Hematopoietic multipotent progenitor cell (in vitro differentiated cells): ENCODE measurements at regions not wholly inside any gene's neighbourhood (a gene's known extent, or its start where the extent isn't known, plus 50 kb on each side); places are given as distances from the start of the nearest gene placed in this dataset.
A peak's percentile ranks its signal among the peaks of the same experiment; 100 is the strongest.

Experiments used
- DNase-seq, 3 donors: peaks; one replicate each; pipeline ENCODE4 v3.0.0-alpha.2; 2011 to 2015; ENCODE audit warnings: low read depth in 2 of 3, low spot score in 2 of 3

- DNase-seq = no peak
Measured at GRCh38 chr18:34631093-34631966, 78.8 kb upstream of the DTNA start.

DNA sequence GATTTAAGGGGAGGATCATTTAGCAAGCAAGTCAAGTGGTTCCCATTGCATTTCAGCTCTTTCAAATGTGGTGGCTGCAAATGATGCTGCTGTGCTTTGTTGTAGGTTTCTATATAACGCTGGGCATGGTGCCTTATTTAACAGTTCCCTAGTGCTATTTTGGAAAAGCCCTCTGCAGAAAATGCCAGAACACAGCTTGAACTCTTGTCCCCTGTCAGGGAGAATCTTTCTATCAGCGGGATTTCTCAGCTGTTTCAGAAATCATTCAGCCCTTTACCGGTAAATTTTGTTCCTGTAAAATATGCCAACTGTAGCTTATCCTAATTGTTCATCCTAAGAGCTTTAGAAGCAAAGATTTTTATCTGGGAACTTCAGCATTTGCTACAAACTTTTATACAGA is 77.8 kb upstream of the DTNA start:
- no peak for DNase-seq

DNA sequence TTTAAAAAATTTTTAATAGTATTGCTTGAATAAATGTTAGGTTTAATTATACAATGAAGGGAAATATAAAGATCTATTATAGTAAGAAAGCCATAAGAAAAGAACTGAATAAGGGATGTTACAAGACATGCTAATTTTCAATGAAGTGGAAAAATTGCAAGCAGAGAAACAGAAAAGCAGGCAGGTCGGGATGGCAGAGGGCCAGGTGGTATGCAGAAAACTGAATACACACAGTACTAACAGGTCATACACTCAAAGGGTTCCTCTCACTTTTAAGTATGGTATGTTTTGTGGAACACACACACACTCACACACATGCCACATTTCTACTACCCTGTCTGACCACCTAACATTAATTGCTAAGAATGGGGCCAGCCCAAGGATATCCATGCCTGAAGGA is 76.7 kb upstream of the DTNA start:
- no peak for DNase-seq

DNA sequence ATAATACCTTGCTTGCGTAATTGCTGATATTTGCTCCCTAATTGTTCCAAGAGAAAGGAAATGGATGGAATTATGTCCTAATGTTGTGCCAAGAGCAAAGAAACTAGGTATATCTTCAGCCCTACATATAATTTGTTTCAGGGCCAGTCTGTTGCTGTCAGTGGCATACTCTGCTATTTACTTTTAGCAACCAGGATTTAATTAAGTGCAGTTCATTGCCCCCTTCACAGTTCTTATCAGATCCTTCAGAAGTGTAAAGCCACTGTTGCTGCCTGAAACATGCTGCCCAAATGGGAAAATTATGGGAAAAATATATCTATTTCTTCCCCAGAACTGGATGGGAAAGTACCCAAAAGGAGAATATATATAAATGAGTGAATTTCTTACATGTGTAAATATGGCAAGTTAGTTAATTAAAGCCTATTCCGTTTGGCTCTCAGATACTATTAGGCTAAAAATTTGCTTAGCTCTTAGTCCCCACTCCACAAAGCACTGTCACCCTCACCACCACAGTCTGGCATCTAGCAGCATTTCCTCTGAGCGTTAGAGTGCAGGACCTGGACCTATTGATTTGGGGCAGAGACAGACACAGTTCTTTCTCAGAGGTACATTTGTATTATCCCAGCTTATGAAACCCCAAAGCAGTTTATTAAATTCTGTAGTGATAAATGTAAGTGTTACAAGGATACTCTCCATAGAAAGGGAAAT is 72.8 kb upstream of the DTNA start:
- no peak for DNase-seq

DNA sequence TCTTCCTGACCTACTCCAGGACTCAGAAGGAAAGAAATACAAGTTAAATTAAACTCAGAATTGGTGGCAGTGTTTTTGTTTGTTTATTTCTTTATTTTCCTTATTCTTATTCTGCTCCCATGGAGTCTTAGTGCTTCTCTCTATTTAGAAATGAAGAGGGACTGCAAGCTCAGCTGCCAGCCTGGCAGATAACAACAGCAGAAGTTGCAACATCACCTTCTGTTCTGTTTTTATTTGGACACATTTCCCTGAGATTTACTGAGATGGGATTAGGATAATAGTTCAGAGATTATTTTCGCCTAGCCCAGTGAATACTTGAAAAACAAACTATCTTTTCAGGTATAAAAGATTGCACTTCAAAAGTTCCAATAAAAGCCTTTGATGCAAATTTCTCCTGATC is 70.4 kb upstream of the DTNA start:
- DNase-seq = no peak

GRCh38 chr18:34640276-34640675 is 69.8 kb upstream of the DTNA start:
- DNase-seq = no peak

DNA sequence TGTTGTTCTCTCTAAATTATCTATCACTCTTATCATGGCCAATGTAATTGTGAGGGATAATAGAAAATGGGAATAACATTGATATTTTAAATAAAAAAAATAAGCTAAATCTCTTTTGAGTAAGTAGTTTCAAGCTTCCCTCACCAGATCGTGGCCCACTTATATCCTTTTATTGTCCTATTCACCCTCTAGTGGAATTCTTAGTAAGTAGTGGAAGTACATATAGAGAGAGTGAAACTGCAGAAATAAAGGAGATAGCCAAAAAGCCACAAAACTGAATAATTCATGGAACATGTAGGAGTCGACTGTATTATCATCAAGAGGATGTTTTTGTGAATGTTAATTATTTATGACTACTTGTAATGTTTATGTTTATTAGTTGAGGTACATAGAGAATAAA is 66.1 kb upstream of the DTNA start:
- no peak for DNase-seq

- DNase-seq = no peak
Measured at GRCh38 chr18:34647251-34647650, 62.8 kb upstream of the DTNA start.

DNA sequence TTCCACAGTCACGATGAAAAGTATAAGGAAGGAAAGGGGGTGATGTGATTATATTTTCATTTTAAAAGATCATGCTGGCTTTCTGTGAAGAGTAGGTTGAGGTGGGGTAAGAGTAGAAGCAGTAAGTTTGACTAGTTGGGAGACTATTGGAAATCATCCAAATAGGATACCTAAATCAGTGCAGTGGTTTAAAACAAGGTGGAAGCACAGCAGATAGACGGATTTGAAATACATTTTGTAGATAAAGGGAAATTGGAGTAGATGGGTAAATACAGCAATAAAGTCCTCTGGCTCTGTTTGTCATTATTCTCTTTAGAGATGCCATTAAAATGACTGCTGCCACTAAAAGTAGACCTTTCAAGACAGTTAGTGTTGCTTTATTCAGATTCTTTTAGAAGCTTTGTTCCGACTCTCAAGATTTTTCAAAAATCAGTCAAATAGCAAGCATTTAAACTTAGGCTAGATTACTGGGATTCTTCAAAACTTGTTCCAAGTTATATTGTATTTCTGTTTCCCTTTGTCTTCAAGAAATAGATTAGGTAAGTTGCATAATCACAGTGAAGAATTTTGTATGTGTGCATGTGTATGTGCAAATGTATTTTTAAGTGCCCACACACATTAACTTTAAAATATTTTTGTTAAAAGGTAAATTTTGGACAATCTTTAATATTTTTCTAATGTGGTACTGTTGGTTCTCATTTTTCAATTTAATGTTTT is 61.7 kb upstream of the DTNA start:
- DNase-seq = no peak

- no peak for DNase-seq
Measured at GRCh38 chr18:34649080-34649479, 61.0 kb upstream of the DTNA start.

DNA sequence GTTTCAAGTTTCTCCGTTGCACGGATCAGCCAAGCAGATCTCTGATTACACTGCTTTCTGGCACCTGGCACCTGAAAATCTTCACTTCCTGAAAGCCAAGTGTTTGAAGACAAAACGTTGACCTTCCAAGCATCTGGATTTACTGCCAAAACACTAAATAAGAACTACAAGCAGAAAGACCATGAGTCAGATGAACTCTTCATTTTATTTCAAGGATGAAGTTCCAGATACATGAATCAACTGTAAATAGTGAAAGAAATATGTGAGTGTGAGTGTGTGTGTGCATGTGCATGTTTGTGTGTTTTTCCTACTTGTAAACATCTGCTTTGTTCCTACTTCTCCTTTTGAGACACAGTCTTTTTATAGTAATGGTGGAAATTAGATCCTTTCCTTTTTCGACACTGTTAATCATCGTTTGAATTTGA is 60.0 kb upstream of the DTNA start:
- DNase-seq = peak in 1 of 3 donors; percentile 5

- peak in 1 of 3 donors; percentile 22 for DNase-seq
Measured at GRCh38 chr18:34651586-34652369, 58.3 kb upstream of the DTNA start.

- no peak for DNase-seq
Measured at GRCh38 chr18:34655131-34655530, 55.0 kb upstream of the DTNA start.

GRCh38 chr18:34657860-34658500 is 52.1 kb upstream of the DTNA start:
- DNase-seq = no peak

- peak in 2 of 3 donors; percentile 44 to 63 for DNase-seq
Measured at GRCh38 chr18:34659579-34660517, 50.2 kb upstream of the DTNA start.
